Left renal pelvis (tissue), 4 donors: ENCODE measurements at regions not wholly inside any gene's neighbourhood (a gene's known extent, or its start where the extent isn't known, plus 50 kb on each side); places are given as distances from the start of the nearest gene placed in this dataset.
"Not testable (repeated sequence)": the region's sequence is repeated elsewhere in the genome, so short reads cannot be mapped to it uniquely, and the experiment has no call there.

ENCODE experiments used
- DNase-seq, 4 donors: peaks; one replicate each; pipeline ENCODE4 v3.0.0-alpha.2; 2013; ENCODE audit warnings: low read depth in 4 of 4, low spot score in 3 of 4

GRCh38 chrX:42175843-42176242, 252.5 kb upstream of the CASK start:
- no peak for DNase-seq

- DNase-seq, result not testable (repeated sequence)
Observed at GRCh38 chrX:42157923-42158322, 234.6 kb upstream of the CASK start.

- no peak for DNase-seq
Observed at GRCh38 chrX:42151808-42152207, 228.5 kb upstream of the CASK start.

GRCh38 chrX:42149765-42150164, 226.4 kb upstream of the CASK start:
- DNase-seq, result no peak

- no peak for DNase-seq
Observed at GRCh38 chrX:42149281-42149680, 225.9 kb upstream of the CASK start.

GRCh38 chrX:42143866-42144592, 220.7 kb upstream of the CASK start:
- DNase-seq, result peak in 3 of 4 donors; percentile 16 to 60 (median 41)

GRCh38 chrX:42140320-42140719, 217.0 kb upstream of the CASK start:
- no peak for DNase-seq

GRCh38 chrX:42135583-42136228, 212.4 kb upstream of the CASK start:
- DNase-seq, result no peak

GRCh38 chrX:42131856-42132255, 208.5 kb upstream of the CASK start:
- no peak for DNase-seq

GRCh38 chrX:42129022-42129940, 205.9 kb upstream of the CASK start:
- DNase-seq, result no peak

- no peak for DNase-seq
Observed at GRCh38 chrX:42128587-42128986, 205.2 kb upstream of the CASK start.

GRCh38 chrX:42128020-42128419, 204.7 kb upstream of the CASK start:
- no peak for DNase-seq

GRCh38 chrX:42127563-42127962, 204.2 kb upstream of the CASK start:
- DNase-seq, result no peak

GRCh38 chrX:42123369-42123768, 200.0 kb upstream of the CASK start:
- no peak for DNase-seq

GRCh38 chrX:42119076-42119475, 195.7 kb upstream of the CASK start:
- no peak for DNase-seq

- no peak for DNase-seq
Observed at GRCh38 chrX:42117318-42117717, 194.0 kb upstream of the CASK start.

GRCh38 chrX:42109428-42109827, 186.1 kb upstream of the CASK start:
- DNase-seq, result no peak

- no peak for DNase-seq
Observed at GRCh38 chrX:42107495-42108488, 184.4 kb upstream of the CASK start.

GRCh38 chrX:42106556-42106955, 183.2 kb upstream of the CASK start:
- no peak for DNase-seq

GRCh38 chrX:42102586-42103282, 179.4 kb upstream of the CASK start:
- no peak for DNase-seq
